ENCODE measurements at regions not wholly inside any gene's neighbourhood (a gene's known extent, or its start where the extent isn't known, plus 50 kb on each side); places are given as distances from the start of the nearest gene placed in this dataset.

GRCh38 chr4:119804404-119804803, 175.8 kb upstream of the PDE5A start:
- CTCF ChIA-PET, result no interaction called here

More at GRCh38 chr4:119804404-119804803, 175.8 kb upstream of the PDE5A start:
- intact Hi-C loops (cut with micrococcal nuclease) (no loop called here), dilution Hi-C loops (cut with MboI; ENCODE audit: extremely low pct_ligation_motif_present, low sequenced_read_pairs) (no loop called here)
- no TSS peak for BruUV-seq (replicated peaks)
- Histone ChIP-seq H3K27ac (ENCODE audit: insufficient read depth, low read depth, low read length) (no peak overlapping the region), H4K20me1 (replicated peaks; ENCODE audit: control insufficient read depth, extremely low read depth, insufficient read depth, low read length) (no peaks in the 10 kb centered on the region), H3K9me3 (replicated peaks; ENCODE audit: control insufficient read depth, insufficient read depth, low read length) (no peaks in the 10 kb centered on the region), H3K36me3 (ENCODE audit: control insufficient read depth in 2 of 2, extremely low read depth in 1 of 2, insufficient read depth in 2 of 2, low read length in 2 of 2) (no peaks in the 10 kb centered on the region), H3K4me1 (ENCODE audit: control insufficient read depth, extremely low read depth, insufficient read depth, low read length) (no peaks in the 10 kb centered on the region), H3K4me3 (replicated peaks in 1 of 3; ENCODE audit: insufficient read depth in 1 of 3, low read depth in 1 of 3, low read length in 3 of 3) (no peak overlapping the region), H3K27me3 (ENCODE audit: control insufficient read depth in 2 of 2, insufficient read depth in 2 of 2, low read length in 2 of 2) (peaks cover 0 to 2% of the 10 kb centered on the region in 2 experiments), H3K9ac (replicated peaks; ENCODE audit: extremely low read depth, insufficient read depth, low read length) (no peak overlapping the region), H3K9me1 (replicated peaks; ENCODE audit: control insufficient read depth, extremely low read depth, insufficient read depth, low read length) (no peaks in the 10 kb centered on the region), H2AFZ (ENCODE audit: low read depth, low read length) (no peak overlapping the region), H3K4me2 (ENCODE audit: insufficient read depth, low read length) (no peak overlapping the region), H3K79me2 (ENCODE audit: control insufficient read depth, insufficient read depth, low read length) (no peaks in the 10 kb centered on the region)
- FAIRE-seq (no peak), DNase-seq (ENCODE audit: low read depth, low spot score) (no peak)
- no peak for TF ChIP-seq GATA2 (IDR thresholded peaks at IDR 0.05; ENCODE audit: insufficient read depth, insufficient read length, low read depth, low read length)
- TF ChIP-seq MAX (IDR thresholded peaks at IDR 0.05; ENCODE audit: insufficient read depth, insufficient read length), result no peak
- TF ChIP-seq POLR2AphosphoS5 (IDR thresholded peaks at IDR 0.05; ENCODE audit: insufficient read depth, low read depth, low read length), result no peak
- no peak for TF ChIP-seq JUN (IDR thresholded peaks at IDR 0.05; ENCODE audit: borderline replicate concordance, insufficient read depth, insufficient read length, low read depth)
- TF ChIP-seq CTCF (IDR thresholded peaks at IDR 0.05; ENCODE audit: extremely low read depth in 1 of 2, insufficient read depth in 1 of 2, low read depth in 1 of 2, low read length in 2 of 2), result no peak
- TF ChIP-seq POLR2A (IDR thresholded peaks at IDR 0.05; ENCODE audit: low read depth, low read length), result no peak
- TF ChIP-seq EZH2 (IDR thresholded peaks at IDR 0.05; ENCODE audit: borderline replicate concordance, low read depth, low read length, severe bottlenecking), result no peak
- POLR2A ChIA-PET, result no interaction called here
